ENCODE measurements at regions not wholly inside any gene's neighbourhood (a gene's known extent, or its start where the extent isn't known, plus 50 kb on each side); places are given as distances from the start of the nearest gene placed in this dataset.

DNA sequence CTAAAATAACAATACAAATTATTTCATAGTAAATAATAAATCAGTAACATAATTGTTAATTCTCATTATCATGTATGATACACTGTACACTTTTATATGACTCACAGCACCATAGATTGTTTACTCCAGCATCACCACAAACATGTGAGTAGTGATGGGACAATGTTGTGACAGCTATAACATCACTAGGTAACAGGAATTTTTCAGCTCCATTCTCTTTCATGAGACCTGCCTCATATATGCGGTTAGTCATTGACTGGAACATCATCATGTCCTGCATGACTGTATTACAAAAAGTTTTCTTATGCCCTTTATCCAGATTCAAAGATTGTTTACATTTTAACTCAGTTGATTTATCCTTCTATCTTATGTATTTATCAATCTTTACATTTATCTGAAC, 1530.0 kb downstream of the PCDH18 start:
- H3K36me3 ChIP-seq (ENCODE audit: low read depth, low read length), result no peaks in the 10 kb centered on the region
- H3K4me1 ChIP-seq (ENCODE audit: insufficient read depth, low read length), result no peaks in the 10 kb centered on the region
- no peaks in the 10 kb centered on the region for H3K9me2 ChIP-seq (replicated peaks; ENCODE audit: low read length)
- POLR2A ChIA-PET (ENCODE audit: unreplicated experiment), result no interaction called here
- no peak overlapping the region for H3K4me2 ChIP-seq (ENCODE audit: low read length)
- H3K79me2 ChIP-seq (ENCODE audit: low read length), result no peaks in the 10 kb centered on the region
- no peak overlapping the region for H3K9ac ChIP-seq (ENCODE audit: low read length)
- H3K4me3 ChIP-seq (ENCODE audit: low read length), result no peak overlapping the region
- TF ChIP-seq EZH2 (IDR thresholded peaks at IDR 0.05; ENCODE audit: low read length, unreplicated experiment) (no peak), EZH2phosphoT487 (IDR thresholded peaks at IDR 0.05; ENCODE audit: borderline replicate concordance, low read length) (no peak)
- TF ChIP-seq, protein P1, sequence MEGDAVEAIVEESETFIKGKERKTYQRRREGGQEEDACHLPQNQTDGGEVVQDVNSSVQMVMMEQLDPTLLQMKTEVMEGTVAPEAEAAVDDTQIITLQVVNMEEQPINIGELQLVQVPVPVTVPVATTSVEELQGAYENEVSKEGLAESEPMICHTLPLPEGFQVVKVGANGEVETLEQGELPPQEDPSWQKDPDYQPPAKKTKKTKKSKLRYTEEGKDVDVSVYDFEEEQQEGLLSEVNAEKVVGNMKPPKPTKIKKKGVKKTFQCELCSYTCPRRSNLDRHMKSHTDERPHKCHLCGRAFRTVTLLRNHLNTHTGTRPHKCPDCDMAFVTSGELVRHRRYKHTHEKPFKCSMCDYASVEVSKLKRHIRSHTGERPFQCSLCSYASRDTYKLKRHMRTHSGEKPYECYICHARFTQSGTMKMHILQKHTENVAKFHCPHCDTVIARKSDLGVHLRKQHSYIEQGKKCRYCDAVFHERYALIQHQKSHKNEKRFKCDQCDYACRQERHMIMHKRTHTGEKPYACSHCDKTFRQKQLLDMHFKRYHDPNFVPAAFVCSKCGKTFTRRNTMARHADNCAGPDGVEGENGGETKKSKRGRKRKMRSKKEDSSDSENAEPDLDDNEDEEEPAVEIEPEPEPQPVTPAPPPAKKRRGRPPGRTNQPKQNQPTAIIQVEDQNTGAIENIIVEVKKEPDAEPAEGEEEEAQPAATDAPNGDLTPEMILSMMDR (conservative IDR thresholded peaks at IDR 0.05; ENCODE audit: low read depth, low read length), result no peak
- H4K20me1 ChIP-seq (ENCODE audit: low read length), result no peaks in the 10 kb centered on the region
- no peak overlapping the region for H3K27ac ChIP-seq (ENCODE audit: low read length)
- no TSS peak for BruUV-seq (replicated peaks)
- CTCF ChIA-PET, result no interaction called here
- peak; percentile 42 for DNase-seq
- no peaks in the 10 kb centered on the region for H3K27me3 ChIP-seq (ENCODE audit: low read length)
- no peaks in the 10 kb centered on the region for H3K9me3 ChIP-seq (ENCODE audit: low read length)
- H2AFZ ChIP-seq (ENCODE audit: low read length), result no peak overlapping the region
- intact Hi-C loops (cut with micrococcal nuclease), result no loop called here
- no peaks in the 10 kb centered on the region for H3F3A ChIP-seq (ENCODE audit: low read length, unreplicated experiment)
- ATAC-seq, result peak; percentile 38; the same call in 1 of the 2 replicates

DNA sequence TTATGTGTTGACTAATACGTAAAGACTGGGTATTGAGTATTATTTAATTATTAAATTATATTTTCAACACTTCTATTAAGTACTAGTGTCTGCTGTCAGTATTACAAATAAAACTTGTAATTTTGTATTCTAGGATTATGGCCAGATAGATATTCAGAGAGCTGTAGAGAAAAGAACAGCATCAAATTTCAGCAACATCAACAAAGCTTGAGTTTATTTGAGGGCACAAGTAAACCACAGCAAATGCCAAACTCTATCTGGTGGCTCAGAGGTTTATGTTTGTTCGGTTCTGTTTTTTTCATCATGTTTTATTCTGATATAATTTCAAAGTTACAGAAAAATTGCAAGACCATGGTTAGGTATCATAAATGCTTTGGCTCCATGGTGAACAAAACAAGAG, 1530.5 kb downstream of the PCDH18 start:
- intact Hi-C loops (cut with micrococcal nuclease), result no loop called here
- Histone ChIP-seq H3K4me2 (ENCODE audit: low read length) (no peak overlapping the region), H3K27ac (ENCODE audit: low read length) (no peak overlapping the region), H3K27me3 (ENCODE audit: low read length) (no peaks in the 10 kb centered on the region), H2AFZ (ENCODE audit: low read length) (no peak overlapping the region), H3K9me2 (replicated peaks; ENCODE audit: low read length) (no peaks in the 10 kb centered on the region), H3F3A (ENCODE audit: low read length, unreplicated experiment) (no peaks in the 10 kb centered on the region), H4K20me1 (ENCODE audit: low read length) (no peaks in the 10 kb centered on the region), H3K36me3 (ENCODE audit: low read depth, low read length) (no peaks in the 10 kb centered on the region), H3K9me3 (ENCODE audit: low read length) (no peaks in the 10 kb centered on the region), H3K79me2 (ENCODE audit: low read length) (no peaks in the 10 kb centered on the region), H3K9ac (ENCODE audit: low read length) (no peak overlapping the region), H3K4me1 (ENCODE audit: insufficient read depth, low read length) (no peaks in the 10 kb centered on the region), H3K4me3 (ENCODE audit: low read length) (no peak overlapping the region)
- BruUV-seq (replicated peaks), result no TSS peak
- ChIA-PET POLR2A (ENCODE audit: unreplicated experiment) (no interaction called here), CTCF (no interaction called here)
- ATAC-seq (no peak), DNase-seq (no peak)
- TF ChIP-seq, protein P1 (conservative IDR thresholded peaks at IDR 0.05; ENCODE audit: low read depth, low read length), result no peak
- TF ChIP-seq EZH2 (IDR thresholded peaks at IDR 0.05; ENCODE audit: low read length, unreplicated experiment) (no peak), EZH2phosphoT487 (IDR thresholded peaks at IDR 0.05; ENCODE audit: borderline replicate concordance, low read length) (no peak)

DNA sequence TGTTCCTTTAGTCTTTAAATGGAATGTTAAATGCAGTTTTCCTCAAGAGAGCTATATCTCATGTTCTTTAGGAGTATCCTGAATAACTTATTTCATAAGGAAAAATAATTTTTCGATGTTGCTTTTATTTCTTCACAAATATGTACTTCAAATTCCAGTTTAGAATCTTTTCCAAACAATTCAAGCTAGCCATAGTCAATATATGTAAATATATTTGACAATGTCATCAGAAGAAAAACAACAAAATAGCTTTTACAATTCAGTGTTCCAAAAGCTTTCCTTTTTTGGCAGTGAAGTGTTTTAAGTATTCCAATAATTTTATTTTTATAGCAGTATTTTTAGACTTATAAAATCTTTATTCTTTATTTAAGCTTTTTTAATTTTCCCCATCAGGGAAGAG, 1532.0 kb downstream of the PCDH18 start:
- intact Hi-C loops (cut with micrococcal nuclease), result no loop called here
- BruUV-seq (replicated peaks), result no TSS peak
- ChIA-PET CTCF (no interaction called here), POLR2A (ENCODE audit: unreplicated experiment) (no interaction called here)
- H3K4me2 ChIP-seq (ENCODE audit: low read length), result no peak overlapping the region
- H3K9me3 ChIP-seq (ENCODE audit: low read length), result no peaks in the 10 kb centered on the region
- ATAC-seq, result no peak
- H3K9me2 ChIP-seq (replicated peaks; ENCODE audit: low read length), result no peaks in the 10 kb centered on the region
- no peaks in the 10 kb centered on the region for H3F3A ChIP-seq (ENCODE audit: low read length, unreplicated experiment)
- H3K4me1 ChIP-seq (ENCODE audit: insufficient read depth, low read length), result no peaks in the 10 kb centered on the region
- H3K36me3 ChIP-seq (ENCODE audit: low read depth, low read length), result no peaks in the 10 kb centered on the region
- H3K9ac ChIP-seq (ENCODE audit: low read length), result no peak overlapping the region
- TF ChIP-seq EZH2 (IDR thresholded peaks at IDR 0.05; ENCODE audit: low read length, unreplicated experiment) (no peak), EZH2phosphoT487 (IDR thresholded peaks at IDR 0.05; ENCODE audit: borderline replicate concordance, low read length) (no peak)
- TF ChIP-seq, protein P1 (conservative IDR thresholded peaks at IDR 0.05; ENCODE audit: low read depth, low read length), result no peak
- DNase-seq, result no peak
- no peaks in the 10 kb centered on the region for H3K27me3 ChIP-seq (ENCODE audit: low read length)
- no peak overlapping the region for H3K27ac ChIP-seq (ENCODE audit: low read length)
- no peak overlapping the region for H2AFZ ChIP-seq (ENCODE audit: low read length)
- H3K79me2 ChIP-seq (ENCODE audit: low read length), result no peaks in the 10 kb centered on the region
- H3K4me3 ChIP-seq (ENCODE audit: low read length), result no peak overlapping the region
- no peaks in the 10 kb centered on the region for H4K20me1 ChIP-seq (ENCODE audit: low read length)
